ENCODE measurements at regions not wholly inside any gene's neighbourhood (a gene's known extent, or its start where the extent isn't known, plus 50 kb on each side); places are given as distances from the start of the nearest gene placed in this dataset.

DNA sequence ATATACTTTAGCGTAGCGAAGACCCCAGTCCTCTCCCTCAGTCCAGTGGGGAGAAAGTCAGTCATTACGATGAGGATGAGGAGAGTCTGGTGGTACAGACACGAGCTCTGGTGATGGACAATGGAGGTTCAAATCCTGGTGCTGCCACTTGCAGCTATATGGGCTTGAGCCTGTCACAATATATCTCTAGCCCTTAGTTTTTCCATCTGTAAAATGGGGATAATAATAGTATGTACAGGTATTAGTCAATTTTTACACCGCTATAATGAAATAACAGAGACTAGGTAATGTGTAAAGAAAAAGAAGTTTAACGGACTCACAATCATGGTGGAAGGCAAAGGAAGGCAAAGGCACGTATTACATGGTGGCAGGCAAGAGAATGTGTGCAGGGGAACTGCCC lies 237.9 kb downstream of the BCAS1 start:
- no peak overlapping the region for H3K4me3 Mint-ChIP-seq
- no peak overlapping the region for H4K91ac ChIP-seq (ENCODE audit: insufficient read length, low read depth, low read length)
- H4K5ac ChIP-seq (ENCODE audit: insufficient read length, low read depth, low read length): no peak overlapping the region
- H3K56ac ChIP-seq (ENCODE audit: insufficient read length, low read depth, low read length): no peak overlapping the region
- H4K20me1 ChIP-seq (ENCODE audit: control insufficient read depth, insufficient read depth, insufficient read length): no peaks in the 10 kb centered on the region
- H2AFZ ChIP-seq (ENCODE audit: low read length): no peak overlapping the region
- no peak overlapping the region for H4K8ac ChIP-seq (replicated peaks; ENCODE audit: insufficient read length, low read depth, low read length)
- H3K23ac ChIP-seq (ENCODE audit: insufficient read length, low read depth, low read length): no peak overlapping the region
- H3K9me3 Mint-ChIP-seq: no peaks in the 10 kb centered on the region; a peak in 1 of 5 replicates
- no peak overlapping the region for H3K4ac ChIP-seq (ENCODE audit: low read depth, low read length)
- no peaks in the 10 kb centered on the region for H3K9me3 ChIP-seq (ENCODE audit: control insufficient read depth, low read depth, low read length)
- no peaks in the 10 kb centered on the region for H3K79me2 ChIP-seq (ENCODE audit: insufficient read depth, low read length)
- H3K79me1 ChIP-seq (ENCODE audit: insufficient read depth, low read depth, low read length, poor library complexity, severe bottlenecking): no peaks in the 10 kb centered on the region
- H2BK5ac ChIP-seq (ENCODE audit: insufficient read length, low read length): no peak overlapping the region
- H3K14ac ChIP-seq (ENCODE audit: insufficient read depth, low read length): no peak overlapping the region
- no peak overlapping the region for H2BK20ac ChIP-seq (ENCODE audit: low read depth, low read length, poor library complexity, severe bottlenecking)
- no peaks in the 10 kb centered on the region for H3K36me3 Mint-ChIP-seq (ENCODE audit: insufficient read depth in 1 of 3, low read depth in 3 of 3)
- no peaks in the 10 kb centered on the region for H3K27me3 Mint-ChIP-seq (ENCODE audit: low read depth)
- no peak overlapping the region for H3K4me2 ChIP-seq (ENCODE audit: insufficient read depth, insufficient read length, low read length)
- H3K27ac Mint-ChIP-seq: no peak overlapping the region
- H3K23me2 ChIP-seq (ENCODE audit: insufficient read length, low read depth, low read length, poor library complexity, severe bottlenecking): no peaks in the 10 kb centered on the region
- no peak overlapping the region for H3K9ac ChIP-seq (ENCODE audit: extremely low read depth, insufficient read length, low read length)
- TF ChIP-seq, protein P1, sequence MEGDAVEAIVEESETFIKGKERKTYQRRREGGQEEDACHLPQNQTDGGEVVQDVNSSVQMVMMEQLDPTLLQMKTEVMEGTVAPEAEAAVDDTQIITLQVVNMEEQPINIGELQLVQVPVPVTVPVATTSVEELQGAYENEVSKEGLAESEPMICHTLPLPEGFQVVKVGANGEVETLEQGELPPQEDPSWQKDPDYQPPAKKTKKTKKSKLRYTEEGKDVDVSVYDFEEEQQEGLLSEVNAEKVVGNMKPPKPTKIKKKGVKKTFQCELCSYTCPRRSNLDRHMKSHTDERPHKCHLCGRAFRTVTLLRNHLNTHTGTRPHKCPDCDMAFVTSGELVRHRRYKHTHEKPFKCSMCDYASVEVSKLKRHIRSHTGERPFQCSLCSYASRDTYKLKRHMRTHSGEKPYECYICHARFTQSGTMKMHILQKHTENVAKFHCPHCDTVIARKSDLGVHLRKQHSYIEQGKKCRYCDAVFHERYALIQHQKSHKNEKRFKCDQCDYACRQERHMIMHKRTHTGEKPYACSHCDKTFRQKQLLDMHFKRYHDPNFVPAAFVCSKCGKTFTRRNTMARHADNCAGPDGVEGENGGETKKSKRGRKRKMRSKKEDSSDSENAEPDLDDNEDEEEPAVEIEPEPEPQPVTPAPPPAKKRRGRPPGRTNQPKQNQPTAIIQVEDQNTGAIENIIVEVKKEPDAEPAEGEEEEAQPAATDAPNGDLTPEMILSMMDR (conservative IDR thresholded peaks at IDR 0.05): no peak
- no peak overlapping the region for H2BK12ac ChIP-seq (ENCODE audit: insufficient read length, low read depth, low read length)
- DNase-seq: no peak
- no peak overlapping the region for H3T11ph ChIP-seq (ENCODE audit: low read length)
- no peak overlapping the region for H2BK15ac ChIP-seq (ENCODE audit: low read depth, low read length)
- no peak overlapping the region for H3K27ac ChIP-seq (ENCODE audit: insufficient read length, low read depth, low read length)
- H3K4me1 Mint-ChIP-seq: peaks cover 30 to 31% of the 10 kb centered on the region in 2 experiments
- no CpG with 5 or more reads among the region's 7 CpGs for WGBS (ENCODE audit: extremely low coverage, insufficient read length, low lambda C conversion rate)
- H2BK120ac ChIP-seq (ENCODE audit: low read depth, low read length, poor library complexity, severe bottlenecking): no peak overlapping the region
- peaks cover 8% of the 10 kb centered on the region; the same call in 1 of the 2 replicates for H3K4me1 ChIP-seq (ENCODE audit: insufficient read depth, low read length)
- H3K27me3 ChIP-seq (ENCODE audit: insufficient read depth, low read length): no peaks in the 10 kb centered on the region
- no peak overlapping the region for H2AK5ac ChIP-seq (ENCODE audit: insufficient read length, low read length)
- no peak overlapping the region for H3K18ac ChIP-seq (ENCODE audit: insufficient read length, low read depth, low read length)
